ENCODE measurements at regions not wholly inside any gene's neighbourhood (a gene's known extent, or its start where the extent isn't known, plus 50 kb on each side); places are given as distances from the start of the nearest gene placed in this dataset.

- TF ChIP-seq CTCF (IDR thresholded peaks at IDR 0.05) (no peak), POLR2A (IDR thresholded peaks at IDR 0.05) (peak in 1 of 4 donors; percentile 25), EP300 (IDR thresholded peaks at IDR 0.05) (no peak)
Measured at GRCh38 chr9:96022445-96023051, 147.1 kb downstream of the ERCC6L2 start.
